Fibroblast of lung (primary cell): ENCODE measurements at regions not wholly inside any gene's neighbourhood (a gene's known extent, or its start where the extent isn't known, plus 50 kb on each side); places are given as distances from the start of the nearest gene placed in this dataset.
"Not testable (repeated sequence)": the region's sequence is repeated elsewhere in the genome, so short reads cannot be mapped to it uniquely, and the experiment has no call there.

Source experiments
- CTCF ChIP-seq, 2 donors: IDR thresholded peaks in 1 of 2; conservative IDR thresholded peaks in 1 of 2; 1 replicate in 1 of 2; 2 replicates in 1 of 2; pipeline ENCODE4 v1.5.1; 2011 to 2012; ENCODE audit warnings: low read length in 2 of 2, control low read depth in 1 of 2, inconsistent platforms in 1 of 2, low read depth in 1 of 2, mild to moderate bottlenecking in 1 of 2
- EZH2 ChIP-seq: IDR thresholded peaks from 2 replicates; pipeline ENCODE4 v1.5.1; 2012; ENCODE audit warnings: low read length, control low read depth, mild to moderate bottlenecking; ENCODE audit errors: missing control alignments

- not testable (repeated sequence) for TF ChIP-seq CTCF (conservative IDR thresholded peaks at IDR 0.05 in 1 of 2, IDR thresholded peaks at IDR 0.05 in 1 of 2; ENCODE audit: low read depth in 1 of 2, low read length in 2 of 2); EZH2
Observed at GRCh38 chr16:8030004-8030403, 560.3 kb downstream of the TMEM114 start.
